ENCODE measurements at regions not wholly inside any gene's neighbourhood (a gene's known extent, or its start where the extent isn't known, plus 50 kb on each side); places are given as distances from the start of the nearest gene placed in this dataset.

- intact Hi-C loops (cut with DNase I), result no loop called here
- no peak for TF ChIP-seq CTCF (IDR thresholded peaks at IDR 0.05)
- no peaks in the 10 kb centered on the region for H3K4me1 ChIP-seq
- H3K9me3 ChIP-seq, result no peaks in the 10 kb centered on the region
- no peaks in the 10 kb centered on the region for H3K36me3 ChIP-seq
- H3K27ac ChIP-seq, result no peak overlapping the region
- H3K4me3 ChIP-seq, result no peak overlapping the region
- H3K27me3 ChIP-seq, result no peaks in the 10 kb centered on the region
- no peak for DNase-seq
- H3K9ac ChIP-seq (ENCODE audit: low read depth in 2 of 2, low read length in 2 of 2), result no peak overlapping the region
Measured at GRCh38 chr16:86367291-86368072, 142.8 kb upstream of the FOXF1 start.

DNA sequence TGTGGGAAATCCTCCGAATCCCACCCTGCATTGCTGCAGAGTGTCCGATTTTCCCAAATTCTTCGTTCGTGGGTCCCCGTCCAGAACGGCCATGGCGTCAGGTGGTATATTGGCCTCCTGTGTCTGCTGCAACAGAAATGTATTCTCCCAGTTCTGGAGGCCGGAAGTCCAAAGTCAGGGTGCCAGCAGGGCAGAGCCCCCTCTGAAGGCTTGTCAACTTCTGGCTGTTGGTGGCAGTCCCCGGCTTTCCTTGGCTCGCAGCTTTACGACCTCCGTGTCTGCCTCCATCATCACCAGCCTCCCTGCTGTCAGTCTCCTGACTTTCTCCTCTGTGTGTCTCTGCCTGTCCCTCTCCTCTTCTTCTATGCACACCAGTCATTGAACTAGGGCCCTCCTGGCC, 142.1 kb upstream of the FOXF1 start:
- Histone ChIP-seq H3K27ac (no peak overlapping the region), H3K4me3 (no peak overlapping the region), H3K27me3 (no peaks in the 10 kb centered on the region), H3K36me3 (no peaks in the 10 kb centered on the region), H3K9ac (ENCODE audit: low read depth in 2 of 2, low read length in 2 of 2) (no peak overlapping the region), H3K4me1 (no peaks in the 10 kb centered on the region), H3K9me3 (no peaks in the 10 kb centered on the region)
- TF ChIP-seq CTCF (IDR thresholded peaks at IDR 0.05), result no peak
- intact Hi-C loops (cut with DNase I), result no loop called here
- DNase-seq, result no peak

DNA sequence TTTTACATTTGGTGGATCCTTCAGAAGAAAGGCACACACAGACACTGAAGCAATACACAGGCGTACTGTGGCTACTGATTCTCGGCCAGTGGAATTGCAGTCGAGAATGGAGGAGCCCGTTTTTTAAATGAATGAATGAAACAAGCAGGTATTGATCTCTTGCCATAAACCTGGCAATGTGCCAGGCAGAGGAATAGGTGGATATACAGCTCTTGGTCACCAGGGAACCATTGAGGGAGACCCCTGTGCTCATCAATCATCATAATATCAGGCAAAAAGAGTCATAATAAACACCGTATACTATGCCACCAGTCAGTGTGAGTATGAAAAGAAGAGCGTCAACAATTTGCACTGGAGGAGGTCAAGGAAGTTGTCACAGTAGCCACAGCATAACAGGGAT, 140.3 kb upstream of the FOXF1 start:
- H3K4me3 ChIP-seq, result no peak overlapping the region
- H3K27ac ChIP-seq, result no peak overlapping the region
- no peak for DNase-seq
- no peaks in the 10 kb centered on the region for H3K4me1 ChIP-seq
- no peaks in the 10 kb centered on the region for H3K9me3 ChIP-seq
- no peak overlapping the region for H3K9ac ChIP-seq (ENCODE audit: low read depth in 2 of 2, low read length in 2 of 2)
- TF ChIP-seq CTCF (IDR thresholded peaks at IDR 0.05), result no peak
- intact Hi-C loops (cut with DNase I), result no loop called here
- H3K36me3 ChIP-seq, result no peaks in the 10 kb centered on the region
- H3K27me3 ChIP-seq, result no peaks in the 10 kb centered on the region

GRCh38 chr16:86371083-86371803, 139.1 kb upstream of the FOXF1 start:
- H3K27ac ChIP-seq, result no peak overlapping the region
- TF ChIP-seq CTCF (IDR thresholded peaks at IDR 0.05), result no peak
- intact Hi-C loops (cut with DNase I), result no loop called here
- DNase-seq, result no peak
- H3K4me1 ChIP-seq, result no peaks in the 10 kb centered on the region
- no peaks in the 10 kb centered on the region for H3K36me3 ChIP-seq
- H3K9me3 ChIP-seq, result no peaks in the 10 kb centered on the region
- no peak overlapping the region for H3K9ac ChIP-seq (ENCODE audit: low read depth in 2 of 2, low read length in 2 of 2)
- H3K27me3 ChIP-seq, result no peaks in the 10 kb centered on the region
- no peak overlapping the region for H3K4me3 ChIP-seq

- no peak for DNase-seq
- intact Hi-C loops (cut with DNase I), result no loop called here
- Histone ChIP-seq H3K4me3 (no peak overlapping the region), H3K27me3 (no peaks in the 10 kb centered on the region), H3K27ac (no peak overlapping the region), H3K9me3 (no peaks in the 10 kb centered on the region), H3K4me1 (no peaks in the 10 kb centered on the region), H3K9ac (ENCODE audit: low read depth in 2 of 2, low read length in 2 of 2) (no peak overlapping the region), H3K36me3 (no peaks in the 10 kb centered on the region)
- TF ChIP-seq CTCF (IDR thresholded peaks at IDR 0.05), result no peak
Measured at GRCh38 chr16:86372193-86372592, 138.1 kb upstream of the FOXF1 start.

Data from colonic mucosa (tissue), 4 donors.